T-helper 17 cell (primary cell): ENCODE measurements at regions not wholly inside any gene's neighbourhood (a gene's known extent, or its start where the extent isn't known, plus 50 kb on each side); places are given as distances from the start of the nearest gene placed in this dataset.
"Not testable (repeated sequence)": the region's sequence is repeated elsewhere in the genome, so short reads cannot be mapped to it uniquely, and the experiment has no call there.

ENCODE experiments used
- ATAC-seq: fragments of 150-1000 bp; cut with Tn5 transposase; 2 replicates; pipeline ENCODE4 v1.10.0; 2021; ENCODE audit warnings: mild to moderate bottlenecking, moderate library complexity
- DNase-seq, 3 donors: peaks; one replicate each; pipeline versions ENCODE4 v3.0.0 to v3.0.0-alpha.2; 2020 to 2021
- H3K9me3 ChIP-seq: one replicate; pipeline ENCODE4 v1.7.0; 2013; ENCODE audit warnings: low read length, mild to moderate bottlenecking; ENCODE audit not compliant: control insufficient read depth, poor library complexity, severe bottlenecking
- H3K27ac Mint-ChIP-seq: one replicate; pipeline ENCODE4 v1.8.0; 2022; ENCODE audit warnings: mild to moderate bottlenecking, moderate library complexity, mixed read lengths
- H3K27me3 Mint-ChIP-seq: one replicate; pipeline ENCODE4 v1.8.0; 2022; ENCODE audit warnings: mixed read lengths
- H3K36me3 Mint-ChIP-seq: one replicate; pipeline ENCODE4 v1.8.0; 2022; ENCODE audit warnings: low read depth, mixed read lengths
- H3K4me1 Mint-ChIP-seq: one replicate; pipeline ENCODE4 v1.8.0; 2022; ENCODE audit warnings: mild to moderate bottlenecking, mixed read lengths
- H3K4me3 Mint-ChIP-seq: one replicate; pipeline ENCODE4 v1.8.0; 2022; ENCODE audit warnings: mild to moderate bottlenecking, moderate library complexity, mixed read lengths

GRCh38 chr18:70569647-70570046 is 280.8 kb downstream of the SOCS6 start:
- H3K27ac Mint-ChIP-seq: not testable (repeated sequence)

DNA sequence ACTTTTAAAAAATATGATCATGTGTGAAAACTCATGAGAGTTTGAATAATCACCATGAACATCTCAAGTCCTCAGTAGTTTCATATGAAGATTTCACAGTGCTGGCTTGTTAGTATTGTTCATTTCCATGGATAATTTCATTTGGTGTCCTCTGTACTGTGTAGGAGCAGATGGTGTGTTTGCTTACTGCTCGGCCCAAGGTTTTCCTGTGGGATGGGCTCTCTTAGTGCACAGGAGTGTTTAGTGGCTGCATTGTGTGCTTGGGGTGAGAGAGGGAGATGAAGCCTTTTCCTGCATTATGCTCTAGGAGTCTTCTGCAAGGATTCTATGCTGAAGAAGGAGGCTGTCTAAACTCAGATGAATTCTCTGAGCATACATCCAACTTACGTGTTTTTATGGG is 270.6 kb downstream of the SOCS6 start:
- Mint-ChIP-seq H3K27ac (no peak overlapping the region), H3K4me1 (no peaks in the 10 kb centered on the region), H3K36me3 (no peaks in the 10 kb centered on the region), H3K4me3 (no peak overlapping the region), H3K27me3 (no peaks in the 10 kb centered on the region)
- no peaks in the 10 kb centered on the region for H3K9me3 ChIP-seq
- DNase-seq (no peak), ATAC-seq (no peak)

More at GRCh38 chr18:70569647-70570046, 280.8 kb downstream of the SOCS6 start:
- H3K4me1 Mint-ChIP-seq, H3K36me3 Mint-ChIP-seq, H3K27me3 Mint-ChIP-seq, H3K9me3 ChIP-seq, DNase-seq, ATAC-seq, H3K4me3 Mint-ChIP-seq: not testable (repeated sequence)

- no peaks in the 10 kb centered on the region for H3K36me3 Mint-ChIP-seq
- DNase-seq (no peak), ATAC-seq (no peak)
- H3K4me1 Mint-ChIP-seq: no peaks in the 10 kb centered on the region
- H3K27ac Mint-ChIP-seq: no peak overlapping the region
- no peak overlapping the region for H3K4me3 Mint-ChIP-seq
- H3K27me3 Mint-ChIP-seq: no peaks in the 10 kb centered on the region
- no peaks in the 10 kb centered on the region for H3K9me3 ChIP-seq
Observed at GRCh38 chr18:70558371-70558770, 269.5 kb downstream of the SOCS6 start.

GRCh38 chr18:70554854-70555445 is 266.1 kb downstream of the SOCS6 start:
- no peaks in the 10 kb centered on the region for H3K36me3 Mint-ChIP-seq
- no peak overlapping the region for H3K4me3 Mint-ChIP-seq
- H3K27me3 Mint-ChIP-seq: no peaks in the 10 kb centered on the region
- ATAC-seq (no peak), DNase-seq (no peak)
- no peaks in the 10 kb centered on the region for H3K9me3 ChIP-seq
- peak overlapping the region; percentile 51 for H3K27ac Mint-ChIP-seq
- H3K4me1 Mint-ChIP-seq: no peaks in the 10 kb centered on the region

- ATAC-seq (no peak), DNase-seq (no peak)
- no peaks in the 10 kb centered on the region for H3K36me3 Mint-ChIP-seq
- H3K27ac Mint-ChIP-seq: peak overlapping the region; percentile 51
- no peaks in the 10 kb centered on the region for H3K27me3 Mint-ChIP-seq
- H3K4me3 Mint-ChIP-seq: no peak overlapping the region
- H3K9me3 ChIP-seq: no peaks in the 10 kb centered on the region
- H3K4me1 Mint-ChIP-seq: no peaks in the 10 kb centered on the region
Observed at GRCh38 chr18:70553936-70554260, 265.1 kb downstream of the SOCS6 start.

DNA sequence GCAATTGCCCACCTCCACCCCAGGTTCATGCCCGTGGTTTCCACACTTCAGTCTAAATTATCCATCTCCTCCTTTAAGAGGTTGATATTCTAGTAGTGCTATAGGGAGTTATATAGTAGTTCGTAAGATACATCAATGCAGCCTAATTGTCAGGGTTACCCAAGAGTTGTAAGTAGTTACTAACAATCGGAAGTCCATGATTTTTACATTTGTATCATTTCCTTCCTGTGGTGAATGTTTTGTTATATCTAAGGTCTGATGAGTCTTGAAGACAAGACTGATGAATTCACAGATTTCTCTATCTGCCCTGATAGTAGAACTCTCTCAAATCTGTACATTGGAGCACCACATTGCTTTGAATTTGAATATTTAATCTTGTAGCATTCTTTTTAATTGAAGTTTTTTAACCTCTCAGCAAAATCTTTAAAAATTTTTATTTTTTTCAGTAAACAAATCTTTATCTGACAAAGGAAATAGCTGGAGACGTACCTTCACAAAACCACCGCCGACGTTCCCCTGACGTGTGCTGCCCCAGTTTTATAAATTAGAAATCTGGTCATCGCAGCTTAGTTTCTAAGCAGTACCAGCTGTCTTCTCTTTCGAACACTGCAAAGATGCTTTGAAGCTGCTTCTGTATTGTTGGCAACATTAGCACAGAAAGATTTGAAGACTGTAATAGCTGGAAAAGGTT is 264.5 kb downstream of the SOCS6 start:
- H3K4me1 Mint-ChIP-seq: no peaks in the 10 kb centered on the region
- H3K4me3 Mint-ChIP-seq: no peak overlapping the region
- H3K36me3 Mint-ChIP-seq: no peaks in the 10 kb centered on the region
- peak overlapping the region; percentile 51 for H3K27ac Mint-ChIP-seq
- H3K27me3 Mint-ChIP-seq: no peaks in the 10 kb centered on the region
- DNase-seq (no peak), ATAC-seq (peak; percentile 83)
- H3K9me3 ChIP-seq: no peaks in the 10 kb centered on the region

DNA sequence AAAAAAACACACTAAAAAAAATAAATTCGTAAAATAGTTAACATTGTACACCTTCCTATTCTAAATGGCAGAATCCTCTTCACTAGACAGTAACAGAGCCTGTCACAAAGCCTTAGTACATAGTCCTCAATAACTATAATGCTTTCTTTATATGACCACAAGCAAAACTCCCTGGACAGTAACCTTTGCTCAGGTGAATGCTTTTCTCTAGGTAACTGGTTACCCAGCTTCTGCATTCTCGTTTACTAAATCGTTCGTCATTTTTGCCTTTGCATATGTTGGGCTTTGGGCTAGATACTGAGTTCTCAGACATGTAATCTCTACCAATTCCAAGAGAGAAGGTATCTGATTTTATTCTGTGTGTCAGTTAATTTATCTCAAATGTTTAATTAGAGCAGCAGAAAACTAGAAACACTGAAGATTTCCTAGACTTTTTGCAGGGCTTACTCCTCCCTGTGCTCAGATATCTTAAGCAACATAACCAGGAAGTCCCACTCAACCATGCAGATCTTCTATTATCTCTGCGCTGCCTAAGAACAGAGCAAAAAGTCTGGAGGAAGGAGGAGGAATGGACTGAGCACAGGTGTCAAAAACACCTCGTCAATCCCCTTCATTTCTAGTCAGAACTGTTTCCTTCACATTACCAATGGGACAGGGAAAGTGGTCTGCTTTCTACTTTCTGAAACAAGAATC is 247.7 kb downstream of the SOCS6 start:
- DNase-seq (no peak), ATAC-seq (no peak)
- no peaks in the 10 kb centered on the region for H3K36me3 Mint-ChIP-seq
- no peaks in the 10 kb centered on the region for H3K9me3 ChIP-seq
- H3K4me3 Mint-ChIP-seq: no peak overlapping the region
- H3K27me3 Mint-ChIP-seq: no peaks in the 10 kb centered on the region
- H3K27ac Mint-ChIP-seq: no peak overlapping the region
- H3K4me1 Mint-ChIP-seq: no peaks in the 10 kb centered on the region

DNA sequence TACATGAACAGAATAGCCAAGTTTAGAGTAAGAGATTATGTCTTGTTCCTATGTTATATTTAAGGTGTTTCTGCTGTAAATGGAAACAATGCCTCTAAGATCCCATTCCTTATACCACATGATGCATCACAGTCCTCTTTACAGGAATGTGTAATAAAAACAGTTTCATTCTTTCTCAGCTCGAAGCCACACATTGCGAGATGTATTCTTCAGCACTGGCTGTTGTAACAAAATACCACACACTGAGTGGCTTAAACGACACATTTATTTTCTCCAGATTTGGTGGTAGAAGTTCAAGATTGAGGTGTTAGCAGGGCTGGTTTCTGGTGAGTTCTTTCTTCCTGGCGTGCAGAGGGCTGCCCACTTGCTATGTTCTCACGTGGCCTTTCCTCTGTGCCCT is 246.2 kb downstream of the SOCS6 start:
- ATAC-seq: no peak
- H3K4me1 Mint-ChIP-seq: no peaks in the 10 kb centered on the region
- no peak overlapping the region for H3K4me3 Mint-ChIP-seq
- no peaks in the 10 kb centered on the region for H3K36me3 Mint-ChIP-seq
- DNase-seq: no peak
- no peaks in the 10 kb centered on the region for H3K27me3 Mint-ChIP-seq
- no peaks in the 10 kb centered on the region for H3K9me3 ChIP-seq
- H3K27ac Mint-ChIP-seq: no peak overlapping the region

GRCh38 chr18:70525322-70525721 is 236.5 kb downstream of the SOCS6 start:
- not testable (repeated sequence) for H3K36me3 Mint-ChIP-seq, H3K4me3 Mint-ChIP-seq, H3K27ac Mint-ChIP-seq, DNase-seq, H3K9me3 ChIP-seq, ATAC-seq, H3K4me1 Mint-ChIP-seq
- H3K27me3 Mint-ChIP-seq: peaks cover 12% of the 10 kb centered on the region

- no peaks in the 10 kb centered on the region for H3K36me3 Mint-ChIP-seq
- H3K27me3 Mint-ChIP-seq: peaks cover 12% of the 10 kb centered on the region
- no peaks in the 10 kb centered on the region for H3K9me3 ChIP-seq
- H3K4me3 Mint-ChIP-seq: no peak overlapping the region
- H3K4me1 Mint-ChIP-seq: no peaks in the 10 kb centered on the region
- ATAC-seq (no peak), DNase-seq (no peak)
- no peak overlapping the region for H3K27ac Mint-ChIP-seq
Observed at GRCh38 chr18:70523792-70524182, 234.9 kb downstream of the SOCS6 start.

DNA sequence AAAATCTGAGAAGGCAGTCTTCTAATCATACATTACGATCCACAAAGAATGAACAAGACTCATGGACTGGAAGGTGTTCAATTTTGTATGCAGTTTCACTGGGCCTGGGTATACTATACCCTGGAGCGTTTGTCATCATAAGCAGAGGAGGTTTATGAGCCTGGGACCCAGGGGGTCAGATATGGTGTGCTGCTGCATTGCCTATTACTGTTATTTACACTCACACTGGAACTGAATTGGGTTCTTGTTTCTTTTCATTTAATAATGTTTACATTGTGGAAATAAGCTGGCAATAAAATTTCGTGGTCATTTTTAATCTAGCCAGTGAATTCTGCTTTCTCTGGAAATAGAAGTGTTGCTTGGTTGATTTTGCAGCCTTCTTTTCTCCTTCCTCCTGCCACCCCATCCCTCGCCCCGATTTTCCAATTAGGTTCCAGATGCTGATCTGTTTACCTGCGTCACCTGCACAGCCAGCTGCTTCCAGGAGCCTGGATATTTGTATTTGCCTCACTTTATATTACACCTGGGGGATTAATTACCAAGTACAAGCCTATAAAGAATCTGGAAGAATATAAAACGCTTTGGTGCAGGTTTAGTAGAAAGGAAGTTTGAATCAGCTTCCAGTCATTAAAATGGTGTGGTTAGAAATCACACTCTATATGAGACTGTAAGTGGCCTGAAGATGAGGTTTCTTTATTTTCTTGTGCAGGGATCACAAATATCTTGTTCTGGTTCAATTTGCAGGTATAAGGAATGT is 234.4 kb downstream of the SOCS6 start:
- H3K9me3 ChIP-seq: no peaks in the 10 kb centered on the region
- no peaks in the 10 kb centered on the region for H3K36me3 Mint-ChIP-seq
- H3K27me3 Mint-ChIP-seq: peaks cover 12% of the 10 kb centered on the region
- no peaks in the 10 kb centered on the region for H3K4me1 Mint-ChIP-seq
- DNase-seq (no peak), ATAC-seq (no peak)
- no peak overlapping the region for H3K4me3 Mint-ChIP-seq
- H3K27ac Mint-ChIP-seq: no peak overlapping the region

DNA sequence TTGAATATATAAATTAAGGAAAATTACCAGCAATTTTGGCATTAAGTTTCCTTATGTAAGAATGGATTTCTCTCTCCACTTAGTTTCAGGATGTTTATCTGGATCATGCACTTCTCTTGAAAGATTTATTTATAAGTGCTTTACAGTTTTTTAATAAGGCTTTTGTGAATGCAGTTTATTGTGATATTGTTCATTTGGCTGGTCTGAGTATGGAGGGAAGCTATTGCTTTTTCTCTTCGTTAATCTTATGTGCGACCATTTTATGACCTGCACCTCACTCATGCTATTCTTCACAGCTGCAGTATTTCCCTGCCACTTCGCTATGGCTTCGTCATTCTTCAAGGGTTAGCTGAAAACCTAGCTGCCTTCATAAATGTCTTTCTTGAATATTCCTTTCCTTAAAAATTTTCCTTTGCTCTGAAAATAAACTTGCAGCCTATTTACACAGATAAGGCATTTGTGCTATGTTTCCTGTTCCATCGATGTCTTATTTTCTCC is 233.4 kb downstream of the SOCS6 start:
- no peak overlapping the region for H3K27ac Mint-ChIP-seq
- H3K4me3 Mint-ChIP-seq: no peak overlapping the region
- H3K4me1 Mint-ChIP-seq: no peaks in the 10 kb centered on the region
- no peaks in the 10 kb centered on the region for H3K9me3 ChIP-seq
- H3K36me3 Mint-ChIP-seq: no peaks in the 10 kb centered on the region
- peaks cover 12% of the 10 kb centered on the region for H3K27me3 Mint-ChIP-seq
- ATAC-seq (no peak), DNase-seq (no peak)

DNA sequence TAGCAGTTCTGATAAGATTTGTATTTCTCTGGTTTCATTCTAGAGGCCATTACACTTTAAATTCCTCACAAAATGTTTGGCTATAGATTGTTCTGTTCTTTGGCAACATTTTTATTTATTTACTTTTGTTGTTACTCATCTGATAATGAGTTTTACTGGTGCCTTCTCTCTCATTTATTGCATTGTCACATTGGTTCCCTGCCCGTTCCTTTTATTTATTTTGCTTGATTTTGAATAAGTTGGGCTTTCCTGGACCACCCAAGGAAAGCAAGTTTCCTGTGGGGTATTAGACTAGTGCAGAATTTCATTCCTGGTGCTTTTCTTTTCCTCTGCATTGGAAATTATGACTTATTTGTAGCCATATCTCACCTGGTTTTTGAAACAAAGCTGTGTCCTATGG is 232.0 kb downstream of the SOCS6 start:
- Mint-ChIP-seq H3K4me3 (no peak overlapping the region), H3K36me3 (no peaks in the 10 kb centered on the region), H3K4me1 (no peaks in the 10 kb centered on the region), H3K27ac (no peak overlapping the region), H3K27me3 (peaks cover 12% of the 10 kb centered on the region)
- ATAC-seq: no peak
- H3K9me3 ChIP-seq: no peaks in the 10 kb centered on the region
- no peak for DNase-seq
